PC-9 (cell line): ENCODE measurements at regions not wholly inside any gene's neighbourhood (a gene's known extent, or its start where the extent isn't known, plus 50 kb on each side); places are given as distances from the start of the nearest gene placed in this dataset.

ENCODE experiments used
- BruUV-seq: library from RNA; stranded (reverse); fragments of 400-500 nt; replicated peaks from 2 replicates; lab custom pipeline; 2021; lab: Mats Ljungman, UMichigan
- CTCF ChIA-PET: fragments of 300-600 bp; sonication (Branson Sonifier 250); formaldehyde crosslinking; loops from one replicate; lab custom pipeline; 2022; ENCODE audit warnings: antibody characterized with exemption; lab: Charles Lee
- POLR2A ChIA-PET: fragments of 300-600 bp; sonication (Branson Sonifier 250); formaldehyde crosslinking; loops from one replicate; lab custom pipeline; 2022; ENCODE audit warnings: antibody characterized with exemption; ENCODE audit not compliant: unreplicated experiment; lab: Charles Lee
- DNase-seq, 2 experiments: peaks; one replicate each; pipeline versions ENCODE4 v3.0.0 to v3.0.0-alpha.2; 2015 to 2022; ENCODE audit warnings: mixed read lengths in 1 of 2
- H2AFZ ChIP-seq: fragments of 200-600 bp; sonication (generic); 2 replicates; pipeline ENCODE4 v1.8.1; 2017; ENCODE audit warnings: antibody characterized with exemption
- H3F3A ChIP-seq: fragments of 200-600 bp; sonication (generic); 2 replicates; pipeline ENCODE4 v1.8.1; 2017; ENCODE audit warnings: antibody characterized with exemption, mild to moderate bottlenecking, low read depth; ENCODE audit not compliant: insufficient read depth
- H3K27ac ChIP-seq: fragments of 200-600 bp; sonication (generic); 2 replicates; pipeline ENCODE4 v1.6.1; 2016; ENCODE audit warnings: mixed run types
- H3K27me3 ChIP-seq: fragments of 200-600 bp; sonication (generic); 2 replicates; pipeline ENCODE4 v1.6.1; 2016; ENCODE audit warnings: low read depth, mixed run types; ENCODE audit not compliant: insufficient read depth
- H3K36me3 ChIP-seq: fragments of 200-600 bp; sonication (generic); 2 replicates; pipeline ENCODE4 v1.6.1; 2016; ENCODE audit warnings: low read depth, mixed run types
- H3K4me1 ChIP-seq: fragments of 200-600 bp; sonication (generic); replicated peaks from 2 replicates; pipeline ENCODE4 v1.6.1; 2016; ENCODE audit warnings: mixed run types; ENCODE audit not compliant: insufficient read depth
- H3K4me2 ChIP-seq: fragments of 200-600 bp; sonication (generic); 2 replicates; pipeline ENCODE4 v1.6.1; 2017; ENCODE audit warnings: mixed run types
- H3K4me3 ChIP-seq: fragments of 200-600 bp; sonication (generic); 2 replicates; pipeline ENCODE4 v1.6.1; 2016; ENCODE audit warnings: mixed run types
- H3K79me2 ChIP-seq: fragments of 200-600 bp; sonication (generic); 2 replicates; pipeline ENCODE4 v1.6.1; 2017; ENCODE audit warnings: low read depth, mixed run types
- H3K9me2 ChIP-seq: fragments of 200-600 bp; sonication (generic); 2 replicates; pipeline ENCODE4 v1.8.1; 2017; ENCODE audit warnings: mild to moderate bottlenecking; ENCODE audit not compliant: insufficient read depth
- H3K9me3 ChIP-seq: fragments of 200-600 bp; sonication (generic); 2 replicates; pipeline ENCODE4 v1.8.1; 2016; ENCODE audit warnings: low read depth; ENCODE audit not compliant: insufficient read depth
- H4K20me1 ChIP-seq: fragments of 200-600 bp; sonication (generic); 2 replicates; pipeline ENCODE4 v1.8.1; 2017; ENCODE audit not compliant: insufficient read depth
- CTCF ChIP-seq: fragments of 200-600 bp; sonication (generic); conservative IDR thresholded peaks from 2 replicates; pipeline ENCODE4 v1.6.1; 2017; ENCODE audit warnings: mixed run types, antibody characterized with exemption, mild to moderate bottlenecking, moderate library complexity
- EZH2 ChIP-seq: fragments of 200-600 bp; sonication (generic); IDR thresholded peaks from 2 replicates; pipeline ENCODE4 v1.8.0; 2017; ENCODE audit warnings: antibody characterized with exemption, low read depth
- intact Hi-C: fragments of 100-400 bp; cut with micrococcal nuclease; formaldehyde crosslinking; loops from one replicate; pipeline ENCODE4 v1.10.0; 2022; ENCODE audit not compliant: unreplicated experiment

- no peaks in the 10 kb centered on the region for H3F3A ChIP-seq
- H3K4me3 ChIP-seq, result no peak overlapping the region
- TF ChIP-seq EZH2 (no peak), CTCF (no peak)
- no peak overlapping the region for H3K27ac ChIP-seq
- no peaks in the 10 kb centered on the region for H3K79me2 ChIP-seq
- H2AFZ ChIP-seq, result no peak overlapping the region
- CTCF ChIA-PET, result no interaction called here
- H3K4me1 ChIP-seq, result no peaks in the 10 kb centered on the region
- no peak for DNase-seq
- H3K9me3 ChIP-seq, result peaks cover 7% of the 10 kb centered on the region; the same call in 1 of the 2 replicates
- H3K4me2 ChIP-seq, result no peak overlapping the region
- no peaks in the 10 kb centered on the region for H3K36me3 ChIP-seq
- H3K9me2 ChIP-seq, result no peaks in the 10 kb centered on the region
- intact Hi-C loops, result no loop called here
- BruUV-seq, result no TSS peak
- POLR2A ChIA-PET, result no interaction called here
- H4K20me1 ChIP-seq, result no peaks in the 10 kb centered on the region
- no peaks in the 10 kb centered on the region for H3K27me3 ChIP-seq
These were observed 88.1 kb upstream of the TLE1 start for GRCh38 chr9:81777482-81777881.

- no peak for DNase-seq
- H3K79me2 ChIP-seq, result no peaks in the 10 kb centered on the region
- intact Hi-C loops, result no loop called here
- ChIA-PET CTCF (no interaction called here), POLR2A (interaction anchor here (0.6 kb wide), 1 partner anchor 66 kb away, joined by 4 read pairs; no protein-coding TSS in a partner anchor)
- no peaks in the 10 kb centered on the region for H4K20me1 ChIP-seq
- peaks cover 4% of the 10 kb centered on the region for H3K4me1 ChIP-seq
- BruUV-seq, result no TSS peak
- no peaks in the 10 kb centered on the region for H3K27me3 ChIP-seq
- no peaks in the 10 kb centered on the region for H3K36me3 ChIP-seq
- no peak overlapping the region for H3K27ac ChIP-seq
- no peak overlapping the region for H3K4me2 ChIP-seq
- peaks cover 4% of the 10 kb centered on the region; the same call in 1 of the 2 replicates for H3F3A ChIP-seq
- TF ChIP-seq CTCF, result no peak
- H3K4me3 ChIP-seq, result no peak overlapping the region
- H3K9me3 ChIP-seq, result peaks cover 7% of the 10 kb centered on the region; the same call in 1 of the 2 replicates
- no peaks in the 10 kb centered on the region for H3K9me2 ChIP-seq
- H2AFZ ChIP-seq, result no peak overlapping the region
These were observed 93.1 kb upstream of the TLE1 start for GRCh38 chr9:81782313-81782995.

- Histone ChIP-seq H3K9me3 (no peaks in the 10 kb centered on the region), H2AFZ (no peak overlapping the region), H3K4me2 (peak overlapping the region; percentile 2), H3K36me3 (no peaks in the 10 kb centered on the region), H3K79me2 (no peaks in the 10 kb centered on the region), H4K20me1 (no peaks in the 10 kb centered on the region), H3K9me2 (no peaks in the 10 kb centered on the region), H3K4me1 (peaks cover 18% of the 10 kb centered on the region), H3F3A (peaks cover 16% of the 10 kb centered on the region), H3K27me3 (no peaks in the 10 kb centered on the region), H3K27ac (peak overlapping the region; percentile 44), H3K4me3 (no peak overlapping the region)
- peak; percentile 71 to 93 for DNase-seq
- no TSS peak for BruUV-seq
- POLR2A ChIA-PET, result no interaction called here
- CTCF ChIA-PET, result no interaction called here
- intact Hi-C loops, result loop anchor here (5.0 kb wide), 1 partner anchor 54 kb away; no protein-coding TSS in a partner anchor
- TF ChIP-seq EZH2 (no peak), CTCF (no peak)
These were observed 98.6 kb upstream of the TLE1 start for GRCh38 chr9:81787747-81788632.
